Suprapubic skin (tissue), 4 donors: ENCODE measurements at regions not wholly inside any gene's neighbourhood (a gene's known extent, or its start where the extent isn't known, plus 50 kb on each side); places are given as distances from the start of the nearest gene placed in this dataset.
A peak's percentile ranks its signal among the peaks of the same experiment; 100 is the strongest.

Experiments used
- EP300 ChIP-seq: sonication (generic); formaldehyde crosslinking; IDR thresholded peaks from one replicate; pipeline ENCODE4 v1.6.1; 2017; ENCODE audit warnings: antibody characterized with exemption
- POLR2A ChIP-seq, 2 donors: fragments of 450-650 bp; IDR thresholded peaks; one replicate each; pipeline ENCODE4 v1.6.1; 2017; ENCODE audit warnings: antibody characterized with exemption in 2 of 2, mild to moderate bottlenecking in 2 of 2, moderate library complexity in 2 of 2
- POLR2AphosphoS5 ChIP-seq, 3 donors: sonication (generic); formaldehyde crosslinking; IDR thresholded peaks; one replicate each; pipeline ENCODE4 v1.6.1; 2017; ENCODE audit warnings: antibody characterized with exemption in 3 of 3
- TF ChIP-seq, protein P1 (sequence below), 2 donors: fragments of 200-600 bp in 1 of 2; fragments of 450-650 bp in 1 of 2; sonication (generic) in 1 of 2; IDR thresholded peaks; one replicate each; pipeline ENCODE4 v1.5.1; 2016 to 2019; ENCODE audit warnings: antibody characterized with exemption in 2 of 2, mild to moderate bottlenecking in 1 of 2, moderate library complexity in 1 of 2

DNA sequence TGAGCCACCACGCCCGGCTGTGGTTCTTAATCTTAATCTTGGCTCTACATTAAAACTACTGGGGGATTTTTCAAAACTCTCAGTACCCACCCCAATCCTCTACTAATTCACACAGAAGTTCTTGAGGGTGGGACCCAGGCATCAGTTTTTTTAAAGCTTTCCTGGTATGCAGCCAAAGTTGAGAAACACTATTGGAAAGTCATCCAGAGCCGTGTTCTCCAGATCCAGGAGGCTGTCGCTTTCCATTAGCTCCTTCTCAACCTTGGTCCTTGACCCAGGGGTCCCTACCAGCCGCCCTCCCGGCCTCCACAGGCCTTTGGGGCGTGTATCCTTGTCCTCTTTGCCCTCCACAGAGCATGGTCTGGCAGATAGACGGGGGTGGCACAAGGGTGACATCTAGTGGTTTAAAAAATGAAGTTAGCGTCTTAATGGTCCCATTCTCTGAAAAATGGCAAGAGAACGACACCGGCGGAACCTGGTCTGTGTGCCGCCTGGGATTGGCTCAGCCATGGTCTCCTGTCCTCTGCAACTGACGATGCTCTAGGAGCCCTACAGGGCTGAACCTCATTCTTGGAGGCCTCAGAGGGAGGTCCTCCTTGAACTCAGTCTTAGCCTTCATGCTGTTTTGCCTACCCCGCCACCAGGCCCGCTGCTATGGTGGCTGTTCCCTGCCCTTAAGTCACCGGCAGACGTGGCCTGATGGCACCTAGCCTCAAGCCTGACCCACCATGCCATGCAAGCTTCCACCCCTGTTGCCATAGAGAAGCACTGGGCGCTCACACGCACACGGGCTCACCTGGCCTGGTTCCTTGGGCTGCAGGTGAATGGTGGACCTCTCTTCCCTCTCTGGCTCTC, 152.0 kb upstream of the SYN3 start:
- TF ChIP-seq POLR2AphosphoS5 (IDR thresholded peaks at IDR 0.05) (no peak), EP300 (no peak), POLR2A (IDR thresholded peaks at IDR 0.05) (no peak)
- TF ChIP-seq, protein P1, sequence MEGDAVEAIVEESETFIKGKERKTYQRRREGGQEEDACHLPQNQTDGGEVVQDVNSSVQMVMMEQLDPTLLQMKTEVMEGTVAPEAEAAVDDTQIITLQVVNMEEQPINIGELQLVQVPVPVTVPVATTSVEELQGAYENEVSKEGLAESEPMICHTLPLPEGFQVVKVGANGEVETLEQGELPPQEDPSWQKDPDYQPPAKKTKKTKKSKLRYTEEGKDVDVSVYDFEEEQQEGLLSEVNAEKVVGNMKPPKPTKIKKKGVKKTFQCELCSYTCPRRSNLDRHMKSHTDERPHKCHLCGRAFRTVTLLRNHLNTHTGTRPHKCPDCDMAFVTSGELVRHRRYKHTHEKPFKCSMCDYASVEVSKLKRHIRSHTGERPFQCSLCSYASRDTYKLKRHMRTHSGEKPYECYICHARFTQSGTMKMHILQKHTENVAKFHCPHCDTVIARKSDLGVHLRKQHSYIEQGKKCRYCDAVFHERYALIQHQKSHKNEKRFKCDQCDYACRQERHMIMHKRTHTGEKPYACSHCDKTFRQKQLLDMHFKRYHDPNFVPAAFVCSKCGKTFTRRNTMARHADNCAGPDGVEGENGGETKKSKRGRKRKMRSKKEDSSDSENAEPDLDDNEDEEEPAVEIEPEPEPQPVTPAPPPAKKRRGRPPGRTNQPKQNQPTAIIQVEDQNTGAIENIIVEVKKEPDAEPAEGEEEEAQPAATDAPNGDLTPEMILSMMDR (IDR thresholded peaks at IDR 0.05), result peak in 1 of 2 donors; percentile 38
